GM18519 (cell line): ENCODE measurements at regions not wholly inside any gene's neighbourhood (a gene's known extent, or its start where the extent isn't known, plus 50 kb on each side); places are given as distances from the start of the nearest gene placed in this dataset.
"Not testable (repeated sequence)": the region's sequence is repeated elsewhere in the genome, so short reads cannot be mapped to it uniquely, and the experiment has no call there.

Experiments
- ATAC-seq: cut with Tn5 transposase; IDR thresholded peaks from one replicate; pipeline ENCODE4 v1.9.1; 2021; ENCODE audit warnings: mild to moderate bottlenecking, moderate library complexity; ENCODE audit not compliant: unreplicated experiment, low FRiP score

DNA sequence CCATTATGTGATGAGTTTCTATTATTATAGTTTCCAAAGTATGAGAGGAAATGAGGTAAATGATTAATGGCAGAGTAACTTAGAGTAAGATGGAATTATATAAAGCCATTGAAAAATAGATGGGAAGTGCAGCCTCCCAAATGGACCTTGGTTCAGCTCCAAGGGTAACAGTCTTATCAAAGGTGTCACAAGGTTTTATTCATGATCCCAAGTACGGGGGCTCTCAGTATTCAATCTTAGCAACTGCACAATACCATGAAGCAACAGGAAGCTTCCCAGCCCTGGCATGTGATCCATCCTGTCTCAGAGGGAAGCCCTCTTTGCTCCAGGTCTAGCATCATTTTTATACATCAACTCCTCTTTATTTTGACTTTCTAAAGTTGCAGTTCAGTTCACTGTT, 948.2 kb downstream of the GALC start:
- ATAC-seq, result no peak

- no peak for ATAC-seq
These were observed 949.2 kb downstream of the GALC start for GRCh38 chr14:87043667-87044200.

DNA sequence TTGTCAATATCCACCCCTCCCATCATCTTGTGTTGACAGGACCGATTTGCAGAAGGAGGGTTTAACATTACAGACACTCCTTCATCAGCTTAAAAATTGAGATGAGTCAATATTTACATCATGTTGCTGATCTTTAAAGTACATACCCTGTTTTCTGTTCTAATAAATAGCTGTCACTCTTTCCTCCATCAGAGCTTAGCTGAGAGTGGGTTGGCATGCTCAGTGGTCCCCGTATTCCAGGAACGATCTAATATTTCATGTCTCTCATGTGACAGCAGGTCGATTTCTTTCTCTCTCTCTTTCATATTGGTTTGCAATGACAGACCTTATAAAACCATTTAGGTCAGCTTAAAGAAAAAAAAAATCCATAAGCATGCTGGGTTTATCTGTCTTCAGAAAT, 950.6 kb downstream of the GALC start:
- ATAC-seq, result no peak

DNA sequence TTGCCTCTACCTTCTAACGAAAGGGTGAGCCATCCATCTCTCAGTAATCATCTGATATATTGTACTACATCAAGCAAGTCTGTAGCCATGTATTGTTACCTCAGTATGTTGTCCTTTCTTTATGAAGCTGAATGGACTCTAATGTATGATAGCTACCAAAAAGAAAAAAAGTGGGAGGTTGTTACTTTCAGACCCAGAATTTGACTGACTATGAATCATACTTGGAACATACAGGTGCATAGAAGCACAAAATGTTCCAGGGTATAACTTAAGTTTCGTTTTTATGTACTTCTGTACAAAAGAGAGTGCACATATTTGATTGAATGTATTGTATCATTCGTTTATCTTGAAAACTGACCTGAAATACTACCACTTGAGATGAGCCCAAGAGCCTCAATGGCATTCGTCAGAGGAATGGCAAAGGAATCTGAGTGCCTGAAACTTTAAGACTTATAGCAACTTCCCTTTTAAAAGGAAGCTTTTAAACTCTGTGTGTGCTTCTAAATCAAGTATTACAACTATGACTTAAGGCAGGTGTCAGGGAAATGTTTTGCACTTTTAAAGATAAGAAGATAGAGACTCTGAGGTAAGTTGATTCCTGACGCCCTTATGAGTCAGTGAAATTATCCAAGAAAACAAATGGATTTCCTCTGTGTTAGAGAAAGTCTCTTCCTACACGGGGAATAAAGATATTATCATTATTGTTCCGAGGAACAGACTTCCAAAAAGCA, 951.5 kb downstream of the GALC start:
- no peak for ATAC-seq

DNA sequence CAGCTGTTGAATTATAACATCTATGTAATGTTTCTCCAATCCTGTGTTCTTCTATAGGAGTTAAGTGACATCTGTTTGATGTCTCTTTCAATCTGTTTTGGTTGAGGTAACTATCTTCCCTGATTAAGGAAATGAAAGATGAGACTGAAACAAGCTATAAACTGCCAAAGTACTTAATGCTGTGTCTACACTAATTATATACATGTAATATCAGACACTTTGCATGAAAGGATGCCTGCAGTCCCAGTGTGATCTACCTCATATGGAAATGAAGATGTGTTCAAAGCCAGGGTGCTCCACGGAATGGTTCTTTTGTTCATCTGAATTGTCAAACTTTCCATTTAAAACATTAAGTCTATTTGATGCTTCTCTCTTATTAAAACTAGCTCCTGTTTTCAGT, 958.3 kb downstream of the GALC start:
- no peak for ATAC-seq

GRCh38 chr14:87030197-87030596, 962.8 kb downstream of the GALC start:
- no peak for ATAC-seq

DNA sequence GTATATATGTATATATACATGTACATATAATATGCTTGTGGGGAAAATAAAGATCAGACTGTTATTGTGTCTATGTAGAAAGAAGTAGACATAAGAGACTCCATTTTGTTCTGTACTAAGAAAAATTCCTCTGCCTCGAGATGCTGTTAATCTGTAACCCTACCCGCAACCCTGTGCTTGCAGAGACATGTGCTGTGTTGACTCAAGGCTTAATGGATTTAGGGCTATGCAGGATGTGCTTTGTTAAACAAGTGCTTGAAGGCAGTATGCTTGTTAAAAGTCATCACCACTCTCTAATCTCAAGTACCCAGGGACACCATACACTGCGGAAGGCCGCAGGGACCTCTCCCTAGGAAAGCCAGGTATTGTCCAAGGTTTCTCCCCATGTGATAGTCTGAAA, 972.9 kb downstream of the GALC start:
- ATAC-seq, result not testable (repeated sequence)

GRCh38 chr14:87018294-87018693, 974.7 kb downstream of the GALC start:
- ATAC-seq, result no peak

DNA sequence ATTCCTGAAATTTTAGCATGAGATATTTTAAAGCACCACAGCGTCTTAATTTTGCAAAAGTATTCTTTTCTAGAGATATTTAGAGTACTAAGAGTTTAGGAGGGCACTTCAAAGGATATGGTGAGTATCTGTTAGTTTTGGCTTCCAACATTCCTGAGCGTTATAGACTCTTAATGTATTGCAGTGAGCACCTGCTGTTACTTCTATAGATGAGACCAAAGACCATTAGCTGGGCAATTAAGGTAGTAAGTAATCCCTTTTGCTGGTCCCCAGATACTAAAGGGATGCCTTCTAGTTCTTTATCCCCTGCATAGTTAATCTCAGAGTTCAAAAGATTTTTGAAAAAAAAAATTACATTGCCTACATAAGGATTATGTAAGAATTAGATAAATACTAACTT, 975.6 kb downstream of the GALC start:
- ATAC-seq, result no peak

DNA sequence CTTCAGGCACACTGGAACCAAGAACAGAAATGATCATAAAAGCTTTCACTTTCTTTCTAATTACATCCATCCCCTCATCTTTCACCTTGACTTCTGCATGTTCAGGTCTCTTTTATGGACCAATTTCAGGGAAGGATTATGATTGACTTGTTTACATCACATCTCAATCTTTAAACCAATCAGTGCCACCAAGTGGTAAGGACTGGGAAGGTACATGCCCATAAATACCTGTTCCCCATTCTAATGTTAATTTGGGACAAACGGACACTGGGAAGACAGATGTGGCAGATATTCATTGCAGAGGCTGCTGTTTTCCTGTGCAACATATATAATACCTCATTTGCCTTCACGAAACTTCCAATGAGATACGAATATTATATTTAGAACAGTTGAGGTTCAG, 978.1 kb downstream of the GALC start:
- ATAC-seq, result no peak

- ATAC-seq, result no peak
These were observed 979.4 kb downstream of the GALC start for GRCh38 chr14:87013583-87013982.

DNA sequence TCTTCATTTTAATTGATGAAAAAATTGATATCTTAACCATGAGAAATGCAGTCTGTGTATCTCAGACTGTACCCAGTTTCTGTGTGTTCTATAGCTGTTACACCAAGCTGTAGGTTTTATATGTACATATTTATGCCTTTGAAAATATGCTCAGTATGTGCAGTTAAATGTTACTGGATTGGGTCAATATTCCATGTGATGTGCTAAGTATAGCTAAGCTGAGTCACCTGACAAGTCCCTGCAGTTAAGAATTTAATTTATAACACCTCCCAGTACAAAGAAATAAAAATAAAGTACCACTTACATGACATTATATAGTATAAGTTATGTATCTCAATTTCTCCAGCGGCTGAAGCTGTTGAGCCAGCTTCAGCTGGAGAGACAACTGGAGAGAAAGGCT, 984.0 kb downstream of the GALC start:
- ATAC-seq, result no peak

- no peak for ATAC-seq
These were observed 987.7 kb downstream of the GALC start for GRCh38 chr14:87005280-87005679.

DNA sequence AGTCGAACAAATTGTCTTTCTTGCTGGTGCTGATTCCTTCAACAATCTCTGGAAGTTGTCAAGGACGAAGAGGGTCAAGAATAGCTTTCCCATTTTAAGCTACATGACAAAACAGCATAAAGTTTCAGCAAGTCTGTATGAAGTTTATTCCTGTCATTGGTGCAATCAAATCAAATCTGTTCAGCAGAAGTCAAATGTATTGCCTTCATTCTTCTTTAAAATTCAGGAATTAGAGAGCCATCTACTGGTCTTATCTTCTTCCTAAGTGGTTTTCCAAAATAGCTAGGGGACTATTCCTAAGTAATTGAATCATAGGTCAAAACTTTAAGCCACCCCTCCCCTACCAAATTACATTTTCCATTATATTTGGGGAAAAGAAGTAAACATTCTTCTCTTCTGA, 990.2 kb downstream of the GALC start:
- ATAC-seq, result no peak

GRCh38 chr14:87001333-87001732, 991.6 kb downstream of the GALC start:
- ATAC-seq, result no peak

GRCh38 chr14:87000081-87000480, 992.9 kb downstream of the GALC start:
- no peak for ATAC-seq

- no peak for ATAC-seq
These were observed 993.9 kb downstream of the GALC start for GRCh38 chr14:86999036-86999435.

GRCh38 chr14:86997271-86997670, 995.7 kb downstream of the GALC start:
- no peak for ATAC-seq

- no peak for ATAC-seq
These were observed 1002.6 kb downstream of the GALC start for GRCh38 chr14:86990396-86990795.

- ATAC-seq, result no peak
These were observed 1003.7 kb downstream of the GALC start for GRCh38 chr14:86989285-86989684.

- ATAC-seq, result no peak
These were observed 1005.0 kb downstream of the GALC start for GRCh38 chr14:86987966-86988365.

DNA sequence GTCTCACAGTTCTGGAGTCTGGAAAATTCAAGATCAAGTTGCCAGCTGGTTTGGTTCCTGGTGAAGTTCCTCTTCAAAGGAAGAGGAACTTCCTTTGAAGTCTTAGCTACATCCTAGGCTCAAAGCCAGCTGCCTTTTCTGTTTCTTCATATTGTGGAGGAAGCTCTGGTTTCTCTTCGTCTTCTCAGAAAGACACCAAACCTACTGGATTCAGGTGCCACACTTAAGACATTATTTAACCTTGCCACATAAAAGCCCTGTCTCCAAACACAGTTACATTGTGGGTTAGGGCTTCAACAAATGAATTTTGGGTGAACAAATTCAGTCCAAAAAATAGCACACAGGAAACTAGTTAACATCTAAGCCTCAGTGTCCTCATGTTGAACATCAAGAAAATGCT, 1019.8 kb downstream of the GALC start:
- no peak for ATAC-seq

GRCh38 chr14:86971292-86971691, 1021.7 kb downstream of the GALC start:
- ATAC-seq, result no peak
